HG03558 (cell line): ENCODE measurements at regions not wholly inside any gene's neighbourhood (a gene's known extent, or its start where the extent isn't known, plus 50 kb on each side); places are given as distances from the start of the nearest gene placed in this dataset.

Experiments
- ATAC-seq: cut with Tn5 transposase; IDR thresholded peaks from one replicate; pipeline ENCODE4 v1.9.1; 2021; ENCODE audit warnings: moderate number of reproducible peaks; ENCODE audit not compliant: unreplicated experiment; ENCODE audit errors: extremely low read depth

GRCh38 chr4:96642490-96642889 is 802.6 kb downstream of the PDHA2 start:
- ATAC-seq = no peak

GRCh38 chr4:96646146-96646545 is 806.3 kb downstream of the PDHA2 start:
- no peak for ATAC-seq

GRCh38 chr4:96649536-96649935 is 809.6 kb downstream of the PDHA2 start:
- no peak for ATAC-seq

GRCh38 chr4:96652158-96652557 is 812.3 kb downstream of the PDHA2 start:
- no peak for ATAC-seq

- ATAC-seq = no peak
Observed at GRCh38 chr4:96652821-96653220, 812.9 kb downstream of the PDHA2 start.

- ATAC-seq = no peak
Observed at GRCh38 chr4:96654045-96654444, 814.2 kb downstream of the PDHA2 start.

- no peak for ATAC-seq
Observed at GRCh38 chr4:96670381-96670780, 830.5 kb downstream of the PDHA2 start.

GRCh38 chr4:96675416-96675815 is 835.5 kb downstream of the PDHA2 start:
- ATAC-seq = no peak

- no peak for ATAC-seq
Observed at GRCh38 chr4:96675896-96676295, 836.0 kb downstream of the PDHA2 start.

- ATAC-seq = no peak
Observed at GRCh38 chr4:96676754-96677435, 837.0 kb downstream of the PDHA2 start.

- no peak for ATAC-seq
Observed at GRCh38 chr4:96677499-96677898, 837.6 kb downstream of the PDHA2 start.

GRCh38 chr4:96681218-96681617 is 841.3 kb downstream of the PDHA2 start:
- ATAC-seq = no peak

GRCh38 chr4:96685691-96686090 is 845.8 kb downstream of the PDHA2 start:
- ATAC-seq = no peak

GRCh38 chr4:96691521-96691920 is 851.6 kb downstream of the PDHA2 start:
- no peak for ATAC-seq

GRCh38 chr4:96698831-96699230 is 858.9 kb downstream of the PDHA2 start:
- ATAC-seq = no peak

- no peak for ATAC-seq
Observed at GRCh38 chr4:96703265-96703664, 863.4 kb downstream of the PDHA2 start.

- ATAC-seq = no peak
Observed at GRCh38 chr4:96708766-96709165, 868.9 kb downstream of the PDHA2 start.

GRCh38 chr4:96713271-96713850 is 873.5 kb downstream of the PDHA2 start:
- ATAC-seq = no peak

GRCh38 chr4:96729641-96730040 is 889.7 kb downstream of the PDHA2 start:
- ATAC-seq = no peak

- no peak for ATAC-seq
Observed at GRCh38 chr4:96730432-96730831, 890.5 kb downstream of the PDHA2 start.

GRCh38 chr4:96736352-96736889 is 896.5 kb downstream of the PDHA2 start:
- ATAC-seq = no peak

GRCh38 chr4:96739101-96739500 is 899.2 kb downstream of the PDHA2 start:
- no peak for ATAC-seq
